Esophagus squamous epithelium (tissue), 5 donors: ENCODE measurements at regions not wholly inside any gene's neighbourhood (a gene's known extent, or its start where the extent isn't known, plus 50 kb on each side); places are given as distances from the start of the nearest gene placed in this dataset.
"Not testable (repeated sequence)": the region's sequence is repeated elsewhere in the genome, so short reads cannot be mapped to it uniquely, and the experiment has no call there.

Experiments
- DNase-seq: peaks from one replicate; lab custom pipeline; 2025; lab: John Stamatoyannopoulos, UW
- H3K27ac ChIP-seq, 4 donors: fragments of 200-600 bp; sonication (generic); one replicate each; pipeline ENCODE4 v1.5.1; 2016 to 2019; ENCODE audit warnings: mild to moderate bottlenecking in 1 of 4
- H3K27me3 ChIP-seq, 4 donors: fragments of 200-600 bp; sonication (generic); 1 replicate in 3 of 4; 2 replicates in 1 of 4; pipeline versions ENCODE4 v1.5.1 to v1.6.0; 2017 to 2021; ENCODE audit warnings: antibody characterized with exemption in 1 of 4
- H3K36me3 ChIP-seq, 3 donors: fragments of 200-600 bp; sonication (generic); one replicate each; pipeline ENCODE4 v1.5.1; 2016 to 2019
- H3K4me1 ChIP-seq, 3 donors: fragments of 200-600 bp; sonication (generic); one replicate each; pipeline ENCODE4 v1.5.1; 2017 to 2019
- H3K4me3 ChIP-seq, 4 donors: fragments of 200-600 bp; sonication (generic); 1 replicate in 3 of 4; 2 replicates in 1 of 4; pipeline ENCODE4 v1.5.1; 2016 to 2019; ENCODE audit warnings: mild to moderate bottlenecking in 2 of 4, moderate library complexity in 1 of 4
- H3K9me3 ChIP-seq, 3 donors: fragments of 200-600 bp; sonication (generic); one replicate each; pipeline ENCODE4 v1.5.1; 2016 to 2019
- CTCF ChIP-seq, 6 experiments: fragments of 450-650 bp in 4 of 6; fragments of 200-600 bp in 2 of 6; sonication (generic) in 2 of 6; IDR thresholded peaks; one replicate each; pipeline ENCODE4 v1.5.1; 2016 to 2019; ENCODE audit warnings: antibody characterized with exemption in 6 of 6, mild to moderate bottlenecking in 4 of 6, moderate library complexity in 4 of 6
- POLR2A ChIP-seq, 4 donors: fragments of 450-650 bp; IDR thresholded peaks; one replicate each; pipeline ENCODE4 v1.6.1; 2017; ENCODE audit warnings: antibody characterized with exemption in 4 of 4, mild to moderate bottlenecking in 4 of 4, moderate library complexity in 3 of 4
- WGBS, 2 donors: methylation state at CpG; one replicate each; pipeline ENCODE4 v1.1.5; 2018; 5-methylcytosine and 5-hydroxymethylcytosine counted together
- intact Hi-C: fragments of 100-400 bp; cut with DNase I; formaldehyde crosslinking; loops from one replicate; pipeline ENCODE4 v1.15.0; 2022
- donor health status: DM: yes; HTN: yes; CAD: no.

- DNase-seq: no peak
- intact Hi-C loops: no loop called here
- TF ChIP-seq POLR2A (IDR thresholded peaks at IDR 0.05): no peak
- Histone ChIP-seq H3K4me3 (no peak overlapping the region), H3K36me3 (no peaks in the 10 kb centered on the region), H3K9me3 (no peaks in the 10 kb centered on the region), H3K27ac (no peak overlapping the region), H3K4me1 (peaks cover 0 to 8% (median 0%) of the 10 kb centered on the region in 3 donors), H3K27me3 (peaks cover 0 to 4% (median 0%) of the 10 kb centered on the region in 4 donors)
- WGBS, 2 donors: 61 to 72% methylated on average over 8 of the region's 8 CpGs
Measured at GRCh38 chr17:51365090-51365489, 104.7 kb downstream of the UTP18 start.

DNA sequence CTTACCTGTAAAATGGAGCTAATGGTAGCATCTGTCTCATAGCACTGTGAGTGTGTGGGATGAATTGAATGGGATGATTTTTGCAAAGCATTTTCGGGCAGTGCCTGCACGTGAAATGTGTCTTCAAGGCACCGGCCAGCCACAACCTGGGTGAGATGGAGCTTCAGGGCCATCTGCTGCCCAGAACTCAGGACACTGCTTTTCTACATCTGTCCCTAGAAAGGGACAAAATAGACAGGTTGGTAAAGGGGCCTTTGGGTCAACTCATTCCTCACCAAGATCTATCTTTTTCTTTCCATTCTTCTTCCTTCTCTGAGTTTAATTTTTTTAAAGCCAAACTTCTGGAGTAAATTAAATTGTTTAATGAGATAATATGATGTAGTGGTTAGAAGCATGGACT lies 106.5 kb downstream of the UTP18 start:
- H3K9me3 ChIP-seq: no peaks in the 10 kb centered on the region
- no peak overlapping the region for H3K27ac ChIP-seq
- no peaks in the 10 kb centered on the region for H3K36me3 ChIP-seq
- intact Hi-C loops: no loop called here
- H3K4me1 ChIP-seq: peaks cover 0 to 8% (median 0%) of the 10 kb centered on the region in 3 donors
- TF ChIP-seq CTCF (IDR thresholded peaks at IDR 0.05) (no peak), POLR2A (IDR thresholded peaks at IDR 0.05) (no peak)
- H3K4me3 ChIP-seq: no peak overlapping the region
- peaks cover 0 to 10% (median 0%) of the 10 kb centered on the region in 4 donors for H3K27me3 ChIP-seq
- no peak for DNase-seq
- 89 to 95% methylated on average over 3 of the region's 3 CpGs for WGBS, 2 donors

DNA sequence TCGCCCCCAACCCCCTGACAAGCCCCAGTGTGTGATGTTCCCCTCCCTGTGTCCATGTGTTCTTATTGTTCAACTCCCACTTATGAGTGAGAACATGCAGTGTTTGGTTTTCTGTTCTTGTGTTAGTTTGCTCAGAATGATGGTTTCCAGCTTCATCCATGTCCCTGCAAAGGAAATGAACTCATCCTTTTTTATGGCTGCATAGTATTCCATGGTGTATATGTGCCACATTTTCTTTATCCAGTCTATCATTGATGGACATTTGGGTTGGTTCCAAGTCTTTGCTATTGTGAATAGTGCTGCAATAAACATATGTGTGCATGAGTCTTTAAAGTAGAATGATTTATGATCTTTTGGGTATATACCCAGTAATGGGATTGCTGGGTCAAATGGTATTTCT lies 107.5 kb downstream of the UTP18 start:
- H3K27ac ChIP-seq, H3K36me3 ChIP-seq, DNase-seq, intact Hi-C loops, H3K4me3 ChIP-seq, H3K9me3 ChIP-seq, H3K4me1 ChIP-seq: not testable (repeated sequence)
- WGBS, 2 donors: no CpG with 5 or more reads among the region's 1 CpG
- H3K27me3 ChIP-seq: peaks cover 0 to 10% (median 0%) of the 10 kb centered on the region in 4 donors

- WGBS, 2 donors: 23 to 43% methylated on average over 4 to 5 of the region's 5 CpGs
- no peaks in the 10 kb centered on the region for H3K36me3 ChIP-seq
- intact Hi-C loops: loop anchor here (10.0 kb wide), 1 partner anchor 163 kb away; no protein-coding TSS in a partner anchor
- TF ChIP-seq POLR2A (IDR thresholded peaks at IDR 0.05): no peak
- peak in 4 of 6 experiments; percentile 25 to 73 (median 52) for TF ChIP-seq CTCF (IDR thresholded peaks at IDR 0.05)
- H3K27me3 ChIP-seq: peaks cover 0 to 15% (median 0%) of the 10 kb centered on the region in 4 donors
- DNase-seq: no peak
- no peak overlapping the region for H3K27ac ChIP-seq
- H3K4me3 ChIP-seq: no peak overlapping the region
- H3K9me3 ChIP-seq: no peaks in the 10 kb centered on the region
- no peaks in the 10 kb centered on the region for H3K4me1 ChIP-seq
Measured at GRCh38 chr17:51371732-51372151, 111.4 kb downstream of the UTP18 start.

DNA sequence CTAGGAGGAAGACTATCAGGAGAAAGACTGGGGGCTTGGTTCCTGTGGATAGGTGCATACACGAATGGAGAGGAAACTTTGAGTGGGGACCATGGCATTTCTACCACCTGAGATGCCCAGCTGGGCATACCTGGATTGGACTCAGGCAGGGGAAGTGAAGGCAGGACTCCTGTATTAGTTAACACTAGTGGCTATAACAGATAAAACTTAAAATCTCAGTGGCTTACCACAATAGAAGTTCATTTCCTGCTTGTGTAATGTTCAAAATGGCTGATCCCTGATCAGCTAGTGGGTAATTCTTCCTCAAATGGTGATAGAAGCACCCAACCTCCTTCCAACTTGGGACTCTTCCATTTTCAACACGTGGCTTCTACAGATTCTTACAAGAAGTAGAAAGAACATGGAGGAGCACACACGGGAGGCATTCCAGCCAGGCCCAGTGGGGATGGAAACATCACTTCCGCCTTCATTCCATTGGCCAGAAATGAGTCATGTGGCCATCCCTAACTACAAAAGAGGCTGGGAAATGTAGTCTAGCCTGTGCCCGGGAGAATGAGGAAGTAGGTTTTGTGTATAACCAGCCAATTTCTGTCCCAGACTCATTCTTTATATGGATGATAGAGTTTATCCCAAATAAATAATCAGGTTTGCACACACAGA lies 112.1 kb downstream of the UTP18 start:
- 51 to 58% methylated on average over 5 of the region's 5 CpGs for WGBS, 2 donors
- no peak for TF ChIP-seq CTCF (IDR thresholded peaks at IDR 0.05)
- no peak for TF ChIP-seq POLR2A (IDR thresholded peaks at IDR 0.05)
- Histone ChIP-seq H3K27ac (no peak overlapping the region), H3K4me1 (no peaks in the 10 kb centered on the region), H3K27me3 (peaks cover 0 to 16% (median 0%) of the 10 kb centered on the region in 4 donors), H3K9me3 (no peaks in the 10 kb centered on the region), H3K4me3 (no peak overlapping the region), H3K36me3 (no peaks in the 10 kb centered on the region)
- intact Hi-C loops: loop anchor here (10.0 kb wide), 1 partner anchor 162 kb away; no protein-coding TSS in a partner anchor
- no peak for DNase-seq

- WGBS, 2 donors: 69 to 78% methylated on average over 4 of the region's 4 CpGs
Measured at GRCh38 chr17:51373489-51374152, 113.3 kb downstream of the UTP18 start.

More at GRCh38 chr17:51373489-51374152, 113.3 kb downstream of the UTP18 start:
- peaks cover 0 to 16% (median 0%) of the 10 kb centered on the region in 4 donors for H3K27me3 ChIP-seq
- no peaks in the 10 kb centered on the region for H3K4me1 ChIP-seq
- no peak overlapping the region for H3K27ac ChIP-seq
- no peak overlapping the region for H3K4me3 ChIP-seq
- H3K9me3 ChIP-seq: no peaks in the 10 kb centered on the region
- no peaks in the 10 kb centered on the region for H3K36me3 ChIP-seq
- DNase-seq: no peak
- TF ChIP-seq POLR2A (IDR thresholded peaks at IDR 0.05) (no peak), CTCF (IDR thresholded peaks at IDR 0.05) (no peak)
- intact Hi-C loops: loop anchor here (10.0 kb wide), 1 partner anchor 161 kb away; no protein-coding TSS in a partner anchor
